ENCODE measurements at regions not wholly inside any gene's neighbourhood (a gene's known extent, or its start where the extent isn't known, plus 50 kb on each side); places are given as distances from the start of the nearest gene placed in this dataset.

DNA sequence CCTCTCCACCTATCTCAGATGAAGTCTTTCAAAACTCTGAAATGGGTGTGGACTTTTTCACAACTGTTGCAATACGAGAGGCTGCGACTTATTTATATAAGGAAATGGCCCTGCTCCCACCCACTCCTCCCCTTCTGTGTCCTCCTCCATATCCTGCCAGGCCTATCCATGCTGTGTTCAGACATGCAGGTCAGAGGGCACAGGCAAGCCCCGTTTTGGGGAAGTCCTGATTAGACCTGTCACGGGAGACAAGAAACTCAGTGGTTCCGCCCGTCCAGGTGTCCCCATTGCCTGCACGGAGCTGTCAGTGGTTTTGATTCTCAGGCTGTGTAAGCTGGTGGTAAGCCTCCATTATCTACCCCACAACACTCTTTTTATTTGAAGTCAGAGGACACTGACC is 99.6 kb upstream of the MGAT5 start:
- H3K36me3 ChIP-seq (ENCODE audit: insufficient read depth, low read length) = peaks cover 11% of the 10 kb centered on the region
- H3K4me1 ChIP-seq (ENCODE audit: insufficient read depth, low read length, poor library complexity, severe bottlenecking) = peaks cover 18% of the 10 kb centered on the region
- TF ChIP-seq EZH2phosphoT487 (IDR thresholded peaks at IDR 0.05; ENCODE audit: borderline replicate concordance, low read depth, low read length) (no peak), CTCF (conservative IDR thresholded peaks at IDR 0.05; ENCODE audit: low read length) (no peak)
- ChIA-PET POLR2A (no interaction called here), CTCF (ENCODE audit: unreplicated experiment) (no interaction called here)
- no peak overlapping the region for H3K4me2 ChIP-seq (ENCODE audit: low read length)
- no TSS peak for BruUV-seq (replicated peaks)
- peaks cover 11% of the 10 kb centered on the region for H4K20me1 ChIP-seq (ENCODE audit: insufficient read depth, low read length)
- no peaks in the 10 kb centered on the region for H3K9me2 ChIP-seq (ENCODE audit: insufficient read depth, low read length)
- DNase-seq (ENCODE audit: low spot score) = peak; percentile 16
- 0 out of 2 replicates have a peak, but pooled peaks cover 6% of the 10 kb centered on the region for H3K79me2 ChIP-seq (ENCODE audit: insufficient read depth, low read depth, low read length)
- no peaks in the 10 kb centered on the region for H3K9me3 ChIP-seq (ENCODE audit: low read length)
- no peak overlapping the region for H3K27ac ChIP-seq (ENCODE audit: low read depth, low read length, poor library complexity, severe bottlenecking)
- H2AFZ ChIP-seq (ENCODE audit: low read length) = no peak overlapping the region
- intact Hi-C loops (cut with micrococcal nuclease; ENCODE audit: unreplicated experiment) = no loop called here
- no peak overlapping the region for H3K4me3 ChIP-seq (ENCODE audit: low read depth, low read length, poor library complexity, severe bottlenecking)

- TF ChIP-seq EZH2phosphoT487 (IDR thresholded peaks at IDR 0.05; ENCODE audit: borderline replicate concordance, low read depth, low read length) (no peak), CTCF (conservative IDR thresholded peaks at IDR 0.05; ENCODE audit: low read length) (no peak)
- Histone ChIP-seq H3K27ac (ENCODE audit: low read depth, low read length, poor library complexity, severe bottlenecking) (no peak overlapping the region), H3K4me2 (ENCODE audit: low read length) (no peak overlapping the region), H3K79me2 (ENCODE audit: insufficient read depth, low read depth, low read length) (0 out of 2 replicates have a peak, but pooled peaks cover 6% of the 10 kb centered on the region), H2AFZ (ENCODE audit: low read length) (no peak overlapping the region), H3K4me3 (ENCODE audit: low read depth, low read length, poor library complexity, severe bottlenecking) (no peak overlapping the region), H3K9me3 (ENCODE audit: low read length) (no peaks in the 10 kb centered on the region), H4K20me1 (ENCODE audit: insufficient read depth, low read length) (peaks cover 8% of the 10 kb centered on the region), H3K4me1 (ENCODE audit: insufficient read depth, low read length, poor library complexity, severe bottlenecking) (peaks cover 12% of the 10 kb centered on the region), H3K9me2 (ENCODE audit: insufficient read depth, low read length) (no peaks in the 10 kb centered on the region), H3K36me3 (ENCODE audit: insufficient read depth, low read length) (peaks cover 11% of the 10 kb centered on the region)
- CTCF ChIA-PET (ENCODE audit: unreplicated experiment) = interaction anchor here (0.6 kb wide), 1 partner anchor 268 kb away, joined by 5 read pairs; no protein-coding TSS in a partner anchor
- POLR2A ChIA-PET = interaction anchor here (0.8 kb wide), 1 partner anchor 23 kb away, joined by 4 read pairs; no protein-coding TSS in a partner anchor
- no TSS peak for BruUV-seq (replicated peaks)
- intact Hi-C loops (cut with micrococcal nuclease; ENCODE audit: unreplicated experiment) = no loop called here
- DNase-seq (ENCODE audit: low spot score) = peak; percentile 17
Observed at GRCh38 chr2:134155134-134155533, 98.7 kb upstream of the MGAT5 start.

GRCh38 chr2:134158295-134158694 is 95.6 kb upstream of the MGAT5 start:
- peaks cover 12% of the 10 kb centered on the region for H3K4me1 ChIP-seq (ENCODE audit: insufficient read depth, low read length, poor library complexity, severe bottlenecking)
- H3K9me3 ChIP-seq (ENCODE audit: low read length) = no peaks in the 10 kb centered on the region
- intact Hi-C loops (cut with micrococcal nuclease; ENCODE audit: unreplicated experiment) = no loop called here
- H3K36me3 ChIP-seq (ENCODE audit: insufficient read depth, low read length) = no peaks in the 10 kb centered on the region
- peaks cover 22% of the 10 kb centered on the region; the same call in 1 of the 2 replicates for H3K79me2 ChIP-seq (ENCODE audit: insufficient read depth, low read depth, low read length)
- BruUV-seq (replicated peaks) = no TSS peak
- H3K9me2 ChIP-seq (ENCODE audit: insufficient read depth, low read length) = no peaks in the 10 kb centered on the region
- no peak overlapping the region for H2AFZ ChIP-seq (ENCODE audit: low read length)
- ChIA-PET POLR2A (no interaction called here), CTCF (ENCODE audit: unreplicated experiment) (interaction anchor here (0.6 kb wide), 1 partner anchor 29 kb away, joined by 3 read pairs; no protein-coding TSS in a partner anchor)
- peaks cover 9% of the 10 kb centered on the region for H4K20me1 ChIP-seq (ENCODE audit: insufficient read depth, low read length)
- no peak overlapping the region for H3K4me3 ChIP-seq (ENCODE audit: low read depth, low read length, poor library complexity, severe bottlenecking)
- no peak for DNase-seq (ENCODE audit: low spot score)
- H3K4me2 ChIP-seq (ENCODE audit: low read length) = no peak overlapping the region
- TF ChIP-seq CTCF (conservative IDR thresholded peaks at IDR 0.05; ENCODE audit: low read length) (no peak), EZH2phosphoT487 (IDR thresholded peaks at IDR 0.05; ENCODE audit: borderline replicate concordance, low read depth, low read length) (no peak)
- no peak overlapping the region for H3K27ac ChIP-seq (ENCODE audit: low read depth, low read length, poor library complexity, severe bottlenecking)
